Bone marrow (tissue), 2 donors: ENCODE measurements at regions not wholly inside any gene's neighbourhood (a gene's known extent, or its start where the extent isn't known, plus 50 kb on each side); places are given as distances from the start of the nearest gene placed in this dataset.

Source experiments
- DNase-seq, 2 donors: peaks; one replicate each; lab custom pipeline; 2025; lab: John Stamatoyannopoulos, UW

- no peak for DNase-seq
These were observed 351.0 kb upstream of the MCTP2 start for GRCh38 chr15:93880358-93880757.

- no peak for DNase-seq
These were observed 360.8 kb upstream of the MCTP2 start for GRCh38 chr15:93870583-93870982.

- DNase-seq: no peak
These were observed 364.4 kb upstream of the MCTP2 start for GRCh38 chr15:93866948-93867347.

GRCh38 chr15:93866476-93866875, 364.9 kb upstream of the MCTP2 start:
- DNase-seq: no peak

- no peak for DNase-seq
These were observed 365.8 kb upstream of the MCTP2 start for GRCh38 chr15:93865586-93865985.

- peak; percentile 19 to 69 for DNase-seq
These were observed 368.6 kb upstream of the MCTP2 start for GRCh38 chr15:93862791-93863190.

- peak in 1 of 2 donors; percentile 23 for DNase-seq
These were observed 369.2 kb upstream of the MCTP2 start for GRCh38 chr15:93861956-93862741.

GRCh38 chr15:93861413-93861812, 369.9 kb upstream of the MCTP2 start:
- DNase-seq: no peak

- no peak for DNase-seq
These were observed 370.7 kb upstream of the MCTP2 start for GRCh38 chr15:93860701-93861100.

GRCh38 chr15:93859176-93859575, 372.2 kb upstream of the MCTP2 start:
- no peak for DNase-seq

GRCh38 chr15:93855181-93855826, 376.1 kb upstream of the MCTP2 start:
- DNase-seq: no peak

GRCh38 chr15:93854088-93854487, 377.3 kb upstream of the MCTP2 start:
- no peak for DNase-seq

- no peak for DNase-seq
These were observed 378.6 kb upstream of the MCTP2 start for GRCh38 chr15:93852761-93853160.

- DNase-seq: no peak
These were observed 382.9 kb upstream of the MCTP2 start for GRCh38 chr15:93848490-93848889.

- no peak for DNase-seq
These were observed 383.3 kb upstream of the MCTP2 start for GRCh38 chr15:93848076-93848475.

- DNase-seq: no peak
These were observed 385.2 kb upstream of the MCTP2 start for GRCh38 chr15:93846148-93846547.

GRCh38 chr15:93837450-93837849, 393.9 kb upstream of the MCTP2 start:
- DNase-seq: no peak

GRCh38 chr15:93835344-93835743, 396.0 kb upstream of the MCTP2 start:
- no peak for DNase-seq

- DNase-seq: no peak
These were observed 399.7 kb upstream of the MCTP2 start for GRCh38 chr15:93831641-93832040.

- no peak for DNase-seq
These were observed 400.9 kb upstream of the MCTP2 start for GRCh38 chr15:93830221-93831080.

- no peak for DNase-seq
These were observed 402.1 kb upstream of the MCTP2 start for GRCh38 chr15:93829115-93829870.

- DNase-seq: no peak
These were observed 404.6 kb upstream of the MCTP2 start for GRCh38 chr15:93826790-93827189.
